Activated B cell treated with CpG ODN at 0.5 μM for 24 hours (primary cell): ENCODE measurements at regions not wholly inside any gene's neighbourhood (a gene's known extent, or its start where the extent isn't known, plus 50 kb on each side); places are given as distances from the start of the nearest gene placed in this dataset.
"Not testable (repeated sequence)": the region's sequence is repeated elsewhere in the genome, so short reads cannot be mapped to it uniquely, and the experiment has no call there.

Experiments
- ATAC-seq: fragments of 200-7000 bp; cut with Tn5 transposase; one replicate; pipeline ENCODE4 v1.10.0; 2021; ENCODE audit warnings: low read depth, mild to moderate bottlenecking, moderate library complexity
- CTCF ChIA-PET: fragments of 350-600 bp; sonication (Branson Sonifier 250); formaldehyde crosslinking; loops from one replicate; lab custom pipeline; 2021; ENCODE audit warnings: antibody characterized with exemption; lab: Charles Lee
- POLR2A ChIA-PET: fragments of 350-600 bp; sonication (Branson Sonifier 250); formaldehyde crosslinking; loops from one replicate; lab custom pipeline; 2021; ENCODE audit warnings: antibody characterized with exemption; lab: Charles Lee
- DNase-seq: peaks from one replicate; pipeline ENCODE4 v3.0.0; 2022
- H3K27ac Mint-ChIP-seq: one replicate; pipeline ENCODE4 v1.8.0; 2020; ENCODE audit warnings: mixed read lengths
- H3K27me3 Mint-ChIP-seq: one replicate; pipeline ENCODE4 v1.8.0; 2021; ENCODE audit warnings: mixed read lengths
- H3K36me3 Mint-ChIP-seq: one replicate; pipeline ENCODE4 v1.8.0; 2021; ENCODE audit warnings: low read depth, mixed read lengths
- H3K4me1 Mint-ChIP-seq: one replicate; pipeline ENCODE4 v1.8.0; 2021; ENCODE audit warnings: mixed read lengths
- H3K4me3 Mint-ChIP-seq: one replicate; pipeline ENCODE4 v1.8.0; 2020; ENCODE audit warnings: mild to moderate bottlenecking, mixed read lengths
- H3K9me3 Mint-ChIP-seq: one replicate; pipeline ENCODE4 v1.8.0; 2020; ENCODE audit warnings: mixed read lengths
- intact Hi-C: fragments of 100-400 bp; cut with micrococcal nuclease; formaldehyde crosslinking; loops from one replicate; pipeline ENCODE4 v1.15.1; 2024
- TF ChIP-seq, protein P1 (sequence below): fragments of 200-600 bp; IDR thresholded peaks from one replicate; pipeline ENCODE4 v1.8.0; 2022; ENCODE audit warnings: antibody characterized with exemption, mild to moderate bottlenecking

DNA sequence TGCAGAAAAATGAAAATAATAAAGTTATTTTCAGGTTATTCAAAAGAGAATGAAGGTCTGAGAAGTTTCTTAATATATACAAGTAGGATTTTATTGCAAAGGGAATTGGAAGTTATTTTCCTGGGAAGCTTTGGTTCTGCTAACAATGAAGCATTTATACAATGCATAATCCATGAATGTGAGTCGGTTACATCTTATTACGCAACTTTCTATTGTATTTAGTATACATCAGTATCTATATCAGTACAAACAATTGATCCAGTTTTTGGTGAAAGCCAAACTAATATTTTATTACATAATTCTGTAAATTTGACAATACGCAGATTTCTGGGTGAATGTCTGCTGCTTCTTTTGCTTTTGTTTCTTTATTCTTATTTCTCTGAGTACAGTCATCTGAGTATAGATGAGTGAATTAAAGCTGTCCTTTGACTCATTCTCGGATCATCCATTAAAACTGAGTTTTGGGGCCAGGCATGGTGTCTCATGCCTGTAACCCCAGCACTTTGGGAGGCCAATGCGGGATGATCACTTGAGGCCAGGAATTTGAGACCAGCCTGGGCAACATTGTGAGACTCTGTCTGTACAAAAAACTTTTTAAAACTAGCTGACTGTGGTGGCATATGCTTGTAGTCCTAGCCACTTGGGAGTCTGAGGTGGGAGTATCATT lies 108.5 kb downstream of the SOCS6 start:
- intact Hi-C loops: no loop called here
- no peak for DNase-seq
- Mint-ChIP-seq H3K36me3 (no peaks in the 10 kb centered on the region), H3K27me3 (no peaks in the 10 kb centered on the region), H3K4me1 (no peaks in the 10 kb centered on the region), H3K9me3 (no peaks in the 10 kb centered on the region), H3K4me3 (no peak overlapping the region), H3K27ac (no peak overlapping the region)
- TF ChIP-seq, protein P1, sequence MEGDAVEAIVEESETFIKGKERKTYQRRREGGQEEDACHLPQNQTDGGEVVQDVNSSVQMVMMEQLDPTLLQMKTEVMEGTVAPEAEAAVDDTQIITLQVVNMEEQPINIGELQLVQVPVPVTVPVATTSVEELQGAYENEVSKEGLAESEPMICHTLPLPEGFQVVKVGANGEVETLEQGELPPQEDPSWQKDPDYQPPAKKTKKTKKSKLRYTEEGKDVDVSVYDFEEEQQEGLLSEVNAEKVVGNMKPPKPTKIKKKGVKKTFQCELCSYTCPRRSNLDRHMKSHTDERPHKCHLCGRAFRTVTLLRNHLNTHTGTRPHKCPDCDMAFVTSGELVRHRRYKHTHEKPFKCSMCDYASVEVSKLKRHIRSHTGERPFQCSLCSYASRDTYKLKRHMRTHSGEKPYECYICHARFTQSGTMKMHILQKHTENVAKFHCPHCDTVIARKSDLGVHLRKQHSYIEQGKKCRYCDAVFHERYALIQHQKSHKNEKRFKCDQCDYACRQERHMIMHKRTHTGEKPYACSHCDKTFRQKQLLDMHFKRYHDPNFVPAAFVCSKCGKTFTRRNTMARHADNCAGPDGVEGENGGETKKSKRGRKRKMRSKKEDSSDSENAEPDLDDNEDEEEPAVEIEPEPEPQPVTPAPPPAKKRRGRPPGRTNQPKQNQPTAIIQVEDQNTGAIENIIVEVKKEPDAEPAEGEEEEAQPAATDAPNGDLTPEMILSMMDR: no peak
- no peak for ATAC-seq
- ChIA-PET POLR2A (no interaction called here), CTCF (no interaction called here)

DNA sequence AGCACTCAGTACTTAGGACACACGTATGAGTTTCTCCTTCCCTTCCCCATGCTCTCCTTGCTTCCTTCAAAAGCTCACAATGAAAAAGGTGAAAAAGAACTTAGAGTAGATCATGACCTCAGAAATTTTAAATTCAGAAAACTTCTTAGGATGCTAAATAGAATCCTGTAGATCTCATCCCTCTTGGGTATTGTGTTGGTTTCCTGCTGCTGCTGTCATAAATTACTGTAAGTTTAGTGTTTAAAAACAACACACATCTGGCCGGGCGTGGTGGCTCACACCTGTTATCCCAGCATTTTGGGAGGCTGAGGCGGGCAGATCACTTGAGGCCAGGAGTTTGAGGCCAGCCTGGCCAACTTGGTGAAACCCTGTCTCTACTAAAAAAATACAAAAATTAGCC lies 106.9 kb downstream of the SOCS6 start:
- DNase-seq, CTCF ChIA-PET, H3K4me3 Mint-ChIP-seq, H3K27me3 Mint-ChIP-seq, intact Hi-C loops, H3K27ac Mint-ChIP-seq, H3K4me1 Mint-ChIP-seq, H3K9me3 Mint-ChIP-seq, H3K36me3 Mint-ChIP-seq, ATAC-seq, POLR2A ChIA-PET: not testable (repeated sequence)

- Mint-ChIP-seq H3K27ac (no peak overlapping the region), H3K4me1 (no peaks in the 10 kb centered on the region), H3K9me3 (no peaks in the 10 kb centered on the region), H3K27me3 (no peaks in the 10 kb centered on the region), H3K36me3 (no peaks in the 10 kb centered on the region), H3K4me3 (no peak overlapping the region)
- no peak for ATAC-seq
- ChIA-PET POLR2A (no interaction called here), CTCF (no interaction called here)
- TF ChIP-seq, protein P1: no peak
- DNase-seq: no peak
- intact Hi-C loops: no loop called here
These were observed 105.8 kb downstream of the SOCS6 start for GRCh38 chr18:70394672-70395071.

GRCh38 chr18:70390371-70391090 lies 101.7 kb downstream of the SOCS6 start:
- POLR2A ChIA-PET: no interaction called here
- Mint-ChIP-seq H3K9me3 (peaks cover 2% of the 10 kb centered on the region), H3K36me3 (no peaks in the 10 kb centered on the region), H3K4me3 (no peak overlapping the region), H3K27ac (no peak overlapping the region), H3K27me3 (no peaks in the 10 kb centered on the region), H3K4me1 (no peaks in the 10 kb centered on the region)
- ATAC-seq (no peak), DNase-seq (no peak)
- intact Hi-C loops: no loop called here
- TF ChIP-seq, protein P1: no peak
- CTCF ChIA-PET: no interaction called here

- H3K36me3 Mint-ChIP-seq, H3K9me3 Mint-ChIP-seq, H3K27me3 Mint-ChIP-seq, H3K27ac Mint-ChIP-seq, intact Hi-C loops, ATAC-seq, H3K4me1 Mint-ChIP-seq, H3K4me3 Mint-ChIP-seq, CTCF ChIA-PET, POLR2A ChIA-PET, DNase-seq: not testable (repeated sequence)
These were observed 100.2 kb downstream of the SOCS6 start for GRCh38 chr18:70389036-70389435.

GRCh38 chr18:70387027-70387426 lies 98.2 kb downstream of the SOCS6 start:
- POLR2A ChIA-PET: no interaction called here
- Mint-ChIP-seq H3K9me3 (peaks cover 2% of the 10 kb centered on the region), H3K4me3 (no peak overlapping the region), H3K4me1 (no peaks in the 10 kb centered on the region), H3K36me3 (no peaks in the 10 kb centered on the region), H3K27ac (no peak overlapping the region), H3K27me3 (no peaks in the 10 kb centered on the region)
- intact Hi-C loops: no loop called here
- DNase-seq (no peak), ATAC-seq (no peak)
- TF ChIP-seq, protein P1: no peak
- CTCF ChIA-PET: no interaction called here
